ENCODE measurements at regions not wholly inside any gene's neighbourhood (a gene's known extent, or its start where the extent isn't known, plus 50 kb on each side); places are given as distances from the start of the nearest gene placed in this dataset.

DNA sequence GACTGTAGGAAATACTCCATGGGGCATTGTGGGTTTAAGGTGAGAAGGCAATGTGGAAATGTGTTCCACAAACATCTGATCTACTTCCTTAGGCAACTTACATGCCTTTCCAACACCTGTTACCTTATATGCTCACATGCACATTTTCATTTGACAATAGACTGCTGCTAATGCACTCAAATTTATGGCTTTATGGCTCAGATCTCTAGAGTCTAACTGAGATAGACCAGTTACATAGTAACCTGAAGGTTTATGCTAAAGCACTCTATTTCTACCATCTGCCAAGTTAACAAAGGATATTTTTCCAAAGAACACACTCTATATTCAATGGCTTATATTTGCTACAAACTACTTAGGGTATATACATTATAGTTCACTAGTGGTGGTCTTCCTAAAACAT lies 969.0 kb downstream of the TECRL start:
- Histone ChIP-seq H3K36me3 (no peaks in the 10 kb centered on the region), H3K27ac (no peak overlapping the region), H3K4me3 (ENCODE audit: low read depth, low read length) (no peak overlapping the region), H3K27me3 (ENCODE audit: insufficient read depth, low read depth, severe bottlenecking) (no peaks in the 10 kb centered on the region), H3K9me3 (ENCODE audit: severe bottlenecking) (no peaks in the 10 kb centered on the region)
- no peak for DNase-seq
- TF ChIP-seq, protein P1, sequence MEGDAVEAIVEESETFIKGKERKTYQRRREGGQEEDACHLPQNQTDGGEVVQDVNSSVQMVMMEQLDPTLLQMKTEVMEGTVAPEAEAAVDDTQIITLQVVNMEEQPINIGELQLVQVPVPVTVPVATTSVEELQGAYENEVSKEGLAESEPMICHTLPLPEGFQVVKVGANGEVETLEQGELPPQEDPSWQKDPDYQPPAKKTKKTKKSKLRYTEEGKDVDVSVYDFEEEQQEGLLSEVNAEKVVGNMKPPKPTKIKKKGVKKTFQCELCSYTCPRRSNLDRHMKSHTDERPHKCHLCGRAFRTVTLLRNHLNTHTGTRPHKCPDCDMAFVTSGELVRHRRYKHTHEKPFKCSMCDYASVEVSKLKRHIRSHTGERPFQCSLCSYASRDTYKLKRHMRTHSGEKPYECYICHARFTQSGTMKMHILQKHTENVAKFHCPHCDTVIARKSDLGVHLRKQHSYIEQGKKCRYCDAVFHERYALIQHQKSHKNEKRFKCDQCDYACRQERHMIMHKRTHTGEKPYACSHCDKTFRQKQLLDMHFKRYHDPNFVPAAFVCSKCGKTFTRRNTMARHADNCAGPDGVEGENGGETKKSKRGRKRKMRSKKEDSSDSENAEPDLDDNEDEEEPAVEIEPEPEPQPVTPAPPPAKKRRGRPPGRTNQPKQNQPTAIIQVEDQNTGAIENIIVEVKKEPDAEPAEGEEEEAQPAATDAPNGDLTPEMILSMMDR (IDR thresholded peaks at IDR 0.05; ENCODE audit: low read depth, low read length) = no peak

DNA sequence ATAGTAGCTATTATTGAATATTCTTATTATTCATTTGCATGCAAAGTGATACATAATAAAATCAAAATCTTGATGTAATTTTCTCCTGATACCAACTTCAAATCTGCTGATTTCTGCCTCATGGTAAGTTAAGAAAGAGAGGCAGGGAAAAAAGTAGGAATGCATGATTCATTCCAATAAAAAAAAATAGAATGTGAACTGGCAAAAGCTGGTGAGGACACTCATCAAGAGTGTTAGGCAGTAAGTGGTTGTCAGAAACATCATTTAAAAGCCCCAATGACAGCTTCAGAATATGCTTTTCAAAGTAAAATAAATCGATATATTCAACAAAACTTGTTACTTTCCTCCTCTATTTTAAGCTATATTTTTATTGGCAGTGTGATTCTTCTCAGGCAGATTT lies 979.1 kb downstream of the TECRL start:
- Histone ChIP-seq H3K27me3 (ENCODE audit: insufficient read depth, low read depth, severe bottlenecking) (no peaks in the 10 kb centered on the region), H3K36me3 (no peaks in the 10 kb centered on the region)
- TF ChIP-seq, protein P1 (IDR thresholded peaks at IDR 0.05; ENCODE audit: low read depth, low read length) = no peak

DNA sequence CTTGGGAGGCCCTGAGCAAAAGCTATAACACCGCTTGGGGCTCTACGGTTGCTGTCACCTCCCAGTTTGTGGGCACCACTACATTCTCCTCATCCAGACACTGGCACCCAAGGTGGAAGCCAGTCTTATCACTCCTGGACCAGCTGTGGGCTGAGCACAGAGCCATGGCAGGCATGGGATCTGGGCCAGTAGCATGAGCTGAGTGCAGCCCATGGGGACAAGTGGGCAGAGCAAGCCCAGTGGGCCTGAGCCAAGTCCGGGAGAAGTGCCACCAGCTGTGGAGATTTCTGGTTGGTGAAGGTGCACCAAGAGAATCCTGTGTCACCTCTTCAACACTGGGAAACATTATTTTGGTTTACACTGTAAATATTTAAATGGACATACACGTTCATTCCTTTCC lies 1013.0 kb downstream of the TECRL start:
- H3K27ac ChIP-seq = no peak overlapping the region
- TF ChIP-seq, protein P1 (IDR thresholded peaks at IDR 0.05; ENCODE audit: low read depth, low read length) = no peak
- no peak for DNase-seq
- no peaks in the 10 kb centered on the region for H3K9me3 ChIP-seq (ENCODE audit: severe bottlenecking)
- no peaks in the 10 kb centered on the region for H3K36me3 ChIP-seq
- no peak overlapping the region for H3K4me3 ChIP-seq (ENCODE audit: low read depth, low read length)
- H3K27me3 ChIP-seq (ENCODE audit: insufficient read depth, low read depth, severe bottlenecking) = no peaks in the 10 kb centered on the region

More for the DNA sequence above, 979.1 kb downstream of the TECRL start:
- DNase-seq = no peak
- H3K4me3 ChIP-seq (ENCODE audit: low read depth, low read length) = no peak overlapping the region
- H3K27ac ChIP-seq = no peak overlapping the region
- H3K9me3 ChIP-seq (ENCODE audit: severe bottlenecking) = no peaks in the 10 kb centered on the region

DNA sequence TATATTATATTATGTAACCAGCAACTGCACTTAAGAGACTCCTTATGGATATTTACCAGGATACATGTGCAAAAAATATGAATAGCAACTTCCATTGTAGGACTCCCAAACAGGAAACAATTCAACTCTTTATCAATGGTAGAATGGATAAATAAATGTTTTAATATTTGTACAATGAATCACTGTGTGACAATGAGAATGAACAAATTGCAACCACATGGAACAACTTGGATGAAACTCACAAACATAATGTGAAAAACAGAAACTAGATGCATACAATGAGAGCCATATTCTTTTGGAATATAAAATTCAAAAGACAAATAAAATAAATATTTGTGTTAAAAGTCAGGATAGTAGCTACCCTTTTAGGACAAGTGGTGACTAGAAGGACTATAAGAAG lies 1015.7 kb downstream of the TECRL start:
- no peak overlapping the region for H3K27ac ChIP-seq
- no peak for DNase-seq

DNA sequence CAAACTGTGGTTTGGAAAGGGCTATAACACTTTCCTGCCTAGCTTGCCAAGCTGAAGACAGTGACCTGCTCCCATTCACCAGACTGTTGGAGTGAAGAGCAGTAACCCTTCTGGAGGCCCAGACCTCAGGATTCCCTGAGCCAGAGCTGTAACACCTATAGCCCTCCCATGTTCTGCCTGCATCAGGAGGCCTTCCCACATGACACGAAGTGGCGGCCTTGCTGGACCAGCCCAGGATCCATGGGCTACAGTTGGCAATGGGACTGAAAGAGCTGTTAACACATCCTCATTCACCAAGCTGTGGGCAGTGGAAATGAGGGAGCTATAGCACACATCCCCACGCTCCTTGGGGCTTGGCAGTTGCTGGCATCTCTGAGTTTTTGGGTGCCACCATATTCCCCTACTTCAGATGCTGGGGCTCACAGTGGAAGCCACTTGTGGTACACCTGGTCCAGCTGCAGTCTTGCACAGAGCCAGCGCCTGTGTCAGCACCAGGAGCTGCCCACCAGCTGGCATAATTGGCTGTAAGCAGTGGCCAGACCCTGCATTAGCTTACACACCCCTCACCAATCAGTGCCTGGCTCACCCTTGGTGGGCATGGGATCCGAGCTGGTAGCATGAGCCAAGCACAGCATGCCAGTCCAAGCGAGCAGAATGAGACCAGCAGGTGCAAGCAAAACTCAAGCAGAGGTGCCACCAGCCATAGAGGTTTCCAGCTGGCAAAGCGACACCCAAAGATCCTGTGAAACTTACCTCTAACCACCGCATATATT lies 1029.3 kb downstream of the TECRL start:
- Histone ChIP-seq H3K27me3 (ENCODE audit: insufficient read depth, low read depth, severe bottlenecking) (no peaks in the 10 kb centered on the region), H3K9me3 (ENCODE audit: severe bottlenecking) (no peaks in the 10 kb centered on the region), H3K4me3 (ENCODE audit: low read depth, low read length) (no peak overlapping the region), H3K36me3 (no peaks in the 10 kb centered on the region), H3K27ac (no peak overlapping the region)
- DNase-seq = no peak
- TF ChIP-seq, protein P1 (IDR thresholded peaks at IDR 0.05; ENCODE audit: low read depth, low read length) = no peak

More for the DNA sequence above, 1015.7 kb downstream of the TECRL start:
- Histone ChIP-seq H3K27me3 (ENCODE audit: insufficient read depth, low read depth, severe bottlenecking) (no peaks in the 10 kb centered on the region), H3K36me3 (no peaks in the 10 kb centered on the region), H3K4me3 (ENCODE audit: low read depth, low read length) (no peak overlapping the region), H3K9me3 (ENCODE audit: severe bottlenecking) (no peaks in the 10 kb centered on the region)
- TF ChIP-seq, protein P1 (IDR thresholded peaks at IDR 0.05; ENCODE audit: low read depth, low read length) = no peak

DNA sequence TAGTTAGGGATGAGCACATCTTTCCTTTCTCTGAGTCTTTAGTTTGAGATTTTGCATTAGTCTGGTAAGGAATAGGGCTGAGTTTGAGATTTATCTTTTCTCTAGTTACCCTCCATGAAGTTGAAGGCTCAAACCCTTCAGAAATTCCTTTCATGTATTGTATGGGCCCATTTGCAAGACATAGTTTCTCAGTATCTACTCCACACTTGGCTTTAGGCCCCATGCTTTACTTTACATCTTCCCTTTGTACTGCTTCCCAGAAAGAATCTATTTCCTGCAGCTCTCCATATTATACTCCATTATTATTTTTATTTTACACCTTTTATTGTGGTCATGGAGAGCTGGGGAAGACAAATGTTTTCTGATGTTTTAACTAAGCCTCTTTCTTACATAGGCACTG lies 1038.2 kb downstream of the TECRL start:
- no peaks in the 10 kb centered on the region for H3K36me3 ChIP-seq
- no peaks in the 10 kb centered on the region for H3K27me3 ChIP-seq (ENCODE audit: insufficient read depth, low read depth, severe bottlenecking)
- TF ChIP-seq, protein P1 (IDR thresholded peaks at IDR 0.05; ENCODE audit: low read depth, low read length) = no peak
- no peak for DNase-seq
- no peak overlapping the region for H3K27ac ChIP-seq
- no peaks in the 10 kb centered on the region for H3K9me3 ChIP-seq (ENCODE audit: severe bottlenecking)
- H3K4me3 ChIP-seq (ENCODE audit: low read depth, low read length) = no peak overlapping the region
